ENCODE measurements at regions not wholly inside any gene's neighbourhood (a gene's known extent, or its start where the extent isn't known, plus 50 kb on each side); places are given as distances from the start of the nearest gene placed in this dataset.

DNA sequence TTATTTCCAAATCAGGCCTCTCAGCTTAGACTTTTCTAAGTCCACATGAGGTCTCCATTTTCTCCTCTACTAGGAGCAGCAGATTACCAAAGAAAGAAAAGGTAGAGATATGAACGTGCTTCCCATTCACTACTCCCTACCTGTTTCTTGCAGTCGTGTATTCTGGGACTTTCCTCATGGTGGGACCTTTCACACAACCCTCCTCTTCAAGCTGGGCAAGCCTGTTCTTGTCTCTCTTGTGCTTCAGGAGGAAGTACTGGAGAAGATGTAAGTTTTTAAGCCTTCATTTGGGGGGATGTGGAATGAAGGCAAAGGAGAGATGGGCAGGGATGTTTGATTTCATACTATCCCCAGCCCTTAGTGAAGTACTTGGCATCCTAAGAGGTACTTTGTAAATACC is 128.8 kb upstream of the SESN3 start:
- Histone ChIP-seq H3K23ac (ENCODE audit: insufficient read length, low read depth, low read length) (no peak overlapping the region), H3K9me3 (ENCODE audit: control insufficient read depth, low read depth, low read length) (no peaks in the 10 kb centered on the region), H4K8ac (replicated peaks; ENCODE audit: insufficient read length, low read depth, low read length) (no peak overlapping the region), H2BK20ac (ENCODE audit: low read depth, low read length, poor library complexity, severe bottlenecking) (no peak overlapping the region), H3K79me1 (ENCODE audit: insufficient read depth, low read depth, low read length, poor library complexity, severe bottlenecking) (no peaks in the 10 kb centered on the region), H2BK12ac (ENCODE audit: insufficient read length, low read depth, low read length) (no peak overlapping the region), H3K27ac (ENCODE audit: insufficient read length, low read depth, low read length) (peak overlapping the region; percentile 34), H3K9ac (ENCODE audit: extremely low read depth, insufficient read length, low read length) (no peak overlapping the region), H3K18ac (ENCODE audit: insufficient read length, low read depth, low read length) (no peak overlapping the region), H2BK120ac (ENCODE audit: low read depth, low read length, poor library complexity, severe bottlenecking) (no peak overlapping the region), H4K5ac (ENCODE audit: insufficient read length, low read depth, low read length) (no peak overlapping the region), H3K27me3 (ENCODE audit: insufficient read depth, low read length) (no peaks in the 10 kb centered on the region), H4K20me1 (ENCODE audit: control insufficient read depth, insufficient read depth, insufficient read length) (no peaks in the 10 kb centered on the region), H3T11ph (ENCODE audit: low read length) (no peak overlapping the region), H4K91ac (ENCODE audit: insufficient read length, low read depth, low read length) (no peak overlapping the region), H2AFZ (ENCODE audit: low read length) (no peak overlapping the region), H3K23me2 (ENCODE audit: insufficient read length, low read depth, low read length, poor library complexity, severe bottlenecking) (no peaks in the 10 kb centered on the region), H2AK5ac (ENCODE audit: insufficient read length, low read length) (no peak overlapping the region), H3K79me2 (ENCODE audit: insufficient read depth, low read length) (no peaks in the 10 kb centered on the region), H3K4ac (ENCODE audit: low read depth, low read length) (no peak overlapping the region), H3K4me1 (ENCODE audit: insufficient read depth, low read length) (peaks cover 20% of the 10 kb centered on the region), H2BK5ac (ENCODE audit: insufficient read length, low read length) (no peak overlapping the region), H3K14ac (ENCODE audit: insufficient read depth, low read length) (no peak overlapping the region), H3K56ac (ENCODE audit: insufficient read length, low read depth, low read length) (no peak overlapping the region), H2BK15ac (ENCODE audit: low read depth, low read length) (no peak overlapping the region), H3K4me2 (ENCODE audit: insufficient read depth, insufficient read length, low read length) (no peak overlapping the region)
- Mint-ChIP-seq H3K4me1 (peaks cover 50 to 60% of the 10 kb centered on the region in 2 experiments), H3K27me3 (ENCODE audit: low read depth) (no peaks in the 10 kb centered on the region), H3K9me3 (no peaks in the 10 kb centered on the region), H3K27ac (peak overlapping the region in 2 of 3 experiments; percentile 62 to 84; a peak in 4 of 7 replicates), H3K4me3 (no peak overlapping the region), H3K36me3 (ENCODE audit: insufficient read depth in 1 of 3, low read depth in 3 of 3) (no peaks in the 10 kb centered on the region)
- WGBS (ENCODE audit: extremely low coverage, insufficient read length, low lambda C conversion rate) = no CpG with 5 or more reads among the region's 2 CpGs
- no peak for DNase-seq
- no peak for TF ChIP-seq CTCF (conservative IDR thresholded peaks at IDR 0.05)
